Right lobe of liver (tissue), 4 donors: ENCODE measurements at regions not wholly inside any gene's neighbourhood (a gene's known extent, or its start where the extent isn't known, plus 50 kb on each side); places are given as distances from the start of the nearest gene placed in this dataset.

Experiments
- POLR2A ChIP-seq: fragments of 450-650 bp; IDR thresholded peaks from one replicate; pipeline ENCODE4 v1.6.1; 2017; ENCODE audit warnings: antibody characterized with exemption, mild to moderate bottlenecking
- TF ChIP-seq, protein P1 (sequence below), 4 donors: fragments of 200-600 bp in 3 of 4; fragments of 450-650 bp in 1 of 4; IDR thresholded peaks; one replicate each; pipeline versions ENCODE4 v1.5.1 to v1.8.0; 2016 to 2022; ENCODE audit warnings: antibody characterized with exemption in 4 of 4, mild to moderate bottlenecking in 2 of 4
- donor health status: DM: no; HTN: no; CAD: no.
- donor health status: DM: no; HTN: no; CAD: no.
- donor health status: DM: no; HTN: yes; CAD: no.

DNA sequence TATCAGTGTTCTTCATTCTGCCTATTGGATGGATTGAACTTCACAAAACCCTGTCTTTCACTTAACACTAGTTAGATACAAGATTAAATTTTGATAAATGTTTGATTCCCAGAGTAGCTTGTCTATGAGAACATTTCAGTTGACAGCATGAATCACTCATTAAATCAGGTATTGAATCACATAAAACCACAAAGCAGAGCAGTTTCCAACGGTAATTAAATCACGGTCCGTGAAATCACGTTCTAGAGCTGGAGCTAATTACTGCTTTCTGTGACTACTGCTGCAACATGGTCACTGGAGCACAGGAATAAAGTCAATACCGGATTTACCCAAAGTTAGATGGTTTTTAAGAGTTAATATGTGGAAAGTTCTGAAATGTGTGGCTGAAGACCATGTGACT is 257.8 kb upstream of the PCDH15 start:
- TF ChIP-seq POLR2A: no peak
- TF ChIP-seq, protein P1, sequence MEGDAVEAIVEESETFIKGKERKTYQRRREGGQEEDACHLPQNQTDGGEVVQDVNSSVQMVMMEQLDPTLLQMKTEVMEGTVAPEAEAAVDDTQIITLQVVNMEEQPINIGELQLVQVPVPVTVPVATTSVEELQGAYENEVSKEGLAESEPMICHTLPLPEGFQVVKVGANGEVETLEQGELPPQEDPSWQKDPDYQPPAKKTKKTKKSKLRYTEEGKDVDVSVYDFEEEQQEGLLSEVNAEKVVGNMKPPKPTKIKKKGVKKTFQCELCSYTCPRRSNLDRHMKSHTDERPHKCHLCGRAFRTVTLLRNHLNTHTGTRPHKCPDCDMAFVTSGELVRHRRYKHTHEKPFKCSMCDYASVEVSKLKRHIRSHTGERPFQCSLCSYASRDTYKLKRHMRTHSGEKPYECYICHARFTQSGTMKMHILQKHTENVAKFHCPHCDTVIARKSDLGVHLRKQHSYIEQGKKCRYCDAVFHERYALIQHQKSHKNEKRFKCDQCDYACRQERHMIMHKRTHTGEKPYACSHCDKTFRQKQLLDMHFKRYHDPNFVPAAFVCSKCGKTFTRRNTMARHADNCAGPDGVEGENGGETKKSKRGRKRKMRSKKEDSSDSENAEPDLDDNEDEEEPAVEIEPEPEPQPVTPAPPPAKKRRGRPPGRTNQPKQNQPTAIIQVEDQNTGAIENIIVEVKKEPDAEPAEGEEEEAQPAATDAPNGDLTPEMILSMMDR (IDR thresholded peaks at IDR 0.05): no peak
